ENCODE measurements at regions not wholly inside any gene's neighbourhood (a gene's known extent, or its start where the extent isn't known, plus 50 kb on each side); places are given as distances from the start of the nearest gene placed in this dataset.
A peak's percentile ranks its signal among the peaks of the same experiment; 100 is the strongest.

- TF ChIP-seq MXI1 (IDR thresholded peaks at IDR 0.05; ENCODE audit: low read depth, low read length) (peak; percentile 54; the same call in 1 of the 2 replicates), RAD51 (IDR thresholded peaks at IDR 0.05) (0 out of 2 replicates have a peak, but pooled peaks have one; percentile 18), POU2F2 (IDR thresholded peaks at IDR 0.05; ENCODE audit: borderline replicate concordance, low read depth, low read length) (no peak), NBN (IDR thresholded peaks at IDR 0.05) (no peak), STAT3 (IDR thresholded peaks at IDR 0.05; ENCODE audit: low read depth, low read length) (no peak), SMAD5 (IDR thresholded peaks at IDR 0.05; ENCODE audit: low read depth) (no peak), RAD21 (IDR thresholded peaks at IDR 0.05; ENCODE audit: insufficient read depth, low read depth, low read length) (peak; percentile 85), CTCF (IDR thresholded peaks at IDR 0.05 in 2 of 3, conservative IDR thresholded peaks at IDR 0.05 in 1 of 3; ENCODE audit: control insufficient read depth in 2 of 3, extremely low read depth in 1 of 3, insufficient read depth in 1 of 3, low read depth in 3 of 3, low read length in 3 of 3) (peak; percentile 70 to 84 (median 80)), FOXM1 (IDR thresholded peaks at IDR 0.05; ENCODE audit: low read depth, low read length) (peak; percentile 40; the same call in 1 of the 2 replicates), E2F8 (IDR thresholded peaks at IDR 0.05; ENCODE audit: low read depth, partially characterized antibody) (no peak)
Observed at GRCh38 chr18:51668101-51668500, 470.6 kb upstream of the MEX3C start (continued).

Measured in GM12878 (cell line).